Suprapubic skin (tissue), 4 donors: ENCODE measurements at regions not wholly inside any gene's neighbourhood (a gene's known extent, or its start where the extent isn't known, plus 50 kb on each side); places are given as distances from the start of the nearest gene placed in this dataset.

Experiments used
- CTCF ChIP-seq, 2 donors: fragments of 200-600 bp in 1 of 2; fragments of 450-650 bp in 1 of 2; sonication (generic) in 1 of 2; IDR thresholded peaks; one replicate each; pipeline ENCODE4 v1.5.1; 2016 to 2019; ENCODE audit warnings: antibody characterized with exemption in 2 of 2, mild to moderate bottlenecking in 1 of 2, moderate library complexity in 1 of 2
- EP300 ChIP-seq: sonication (generic); formaldehyde crosslinking; IDR thresholded peaks from one replicate; pipeline ENCODE4 v1.6.1; 2017; ENCODE audit warnings: antibody characterized with exemption
- POLR2A ChIP-seq, 2 donors: fragments of 450-650 bp; IDR thresholded peaks; one replicate each; pipeline ENCODE4 v1.6.1; 2017; ENCODE audit warnings: antibody characterized with exemption in 2 of 2, mild to moderate bottlenecking in 2 of 2, moderate library complexity in 2 of 2
- POLR2AphosphoS5 ChIP-seq, 3 donors: sonication (generic); formaldehyde crosslinking; IDR thresholded peaks; one replicate each; pipeline ENCODE4 v1.6.1; 2017; ENCODE audit warnings: antibody characterized with exemption in 3 of 3

- TF ChIP-seq CTCF (IDR thresholded peaks at IDR 0.05) (no peak), POLR2A (IDR thresholded peaks at IDR 0.05) (no peak), EP300 (no peak), POLR2AphosphoS5 (IDR thresholded peaks at IDR 0.05) (no peak)
Measured at GRCh38 chr15:93178371-93178770, 89.4 kb upstream of the RGMA start.
